IPS DF 4.7 (cell line): ENCODE measurements at regions not wholly inside any gene's neighbourhood (a gene's known extent, or its start where the extent isn't known, plus 50 kb on each side); places are given as distances from the start of the nearest gene placed in this dataset.

Experiments
- DNase-seq: peaks from one replicate; pipeline ENCODE4 v3.0.0-alpha.2; 2013; ENCODE audit warnings: low spot score; ENCODE audit errors: extremely low read depth

GRCh38 chr6:82645536-82646230 lies 282.1 kb downstream of the TPBG start:
- no peak for DNase-seq

GRCh38 chr6:82646231-82646615 lies 282.6 kb downstream of the TPBG start:
- no peak for DNase-seq

DNA sequence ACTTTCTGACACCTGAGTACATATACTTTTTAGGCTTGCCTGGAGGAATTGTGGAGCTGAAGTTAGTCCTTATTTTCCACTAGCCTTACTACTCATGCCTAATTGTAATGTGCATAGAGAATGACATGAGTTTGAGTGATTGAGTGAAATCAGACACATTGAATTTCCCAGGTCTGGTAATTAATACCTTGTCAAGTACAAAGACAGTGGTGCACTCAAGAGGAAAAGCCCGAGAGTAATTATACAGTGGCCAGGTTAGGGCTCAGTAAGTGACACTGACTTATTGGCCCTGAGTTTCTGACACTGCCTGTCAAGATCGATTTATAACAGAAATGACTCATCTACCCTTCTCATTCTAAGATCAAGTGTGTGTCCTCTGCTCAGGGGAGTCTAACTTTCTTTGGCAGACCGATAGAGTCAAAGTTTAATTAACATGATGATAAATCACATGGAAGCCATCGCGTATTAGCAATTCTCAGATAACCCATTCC lies 288.3 kb downstream of the TPBG start:
- no peak for DNase-seq

GRCh38 chr6:82679232-82679631 lies 315.6 kb downstream of the TPBG start:
- no peak for DNase-seq

- no peak for DNase-seq
Observed at GRCh38 chr6:82680192-82680591, 316.6 kb downstream of the TPBG start.

GRCh38 chr6:82681119-82681714 lies 317.6 kb downstream of the TPBG start:
- DNase-seq, result no peak

DNA sequence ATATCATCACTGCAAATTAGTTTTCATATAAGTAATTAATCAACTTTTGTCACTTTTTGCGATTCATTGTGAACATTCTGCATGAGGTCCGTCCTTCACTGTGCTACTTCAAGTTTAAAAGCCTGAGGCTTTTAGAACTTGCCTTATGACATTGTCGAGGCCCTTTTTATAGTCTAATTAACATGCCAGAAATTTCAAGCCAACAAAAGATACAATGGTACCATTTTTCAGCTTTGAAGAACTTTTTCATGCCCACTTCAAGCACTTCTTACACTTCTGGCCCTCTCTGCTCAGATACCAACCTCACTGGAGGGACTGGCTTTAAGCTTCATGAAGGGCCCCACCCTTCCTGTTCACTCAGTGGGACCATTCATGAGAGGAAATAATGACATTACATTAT lies 323.1 kb downstream of the TPBG start:
- no peak for DNase-seq

- no peak for DNase-seq
Observed at GRCh38 chr6:82687855-82688254, 324.2 kb downstream of the TPBG start.

GRCh38 chr6:82690283-82690682 lies 326.7 kb downstream of the TPBG start:
- no peak for DNase-seq

DNA sequence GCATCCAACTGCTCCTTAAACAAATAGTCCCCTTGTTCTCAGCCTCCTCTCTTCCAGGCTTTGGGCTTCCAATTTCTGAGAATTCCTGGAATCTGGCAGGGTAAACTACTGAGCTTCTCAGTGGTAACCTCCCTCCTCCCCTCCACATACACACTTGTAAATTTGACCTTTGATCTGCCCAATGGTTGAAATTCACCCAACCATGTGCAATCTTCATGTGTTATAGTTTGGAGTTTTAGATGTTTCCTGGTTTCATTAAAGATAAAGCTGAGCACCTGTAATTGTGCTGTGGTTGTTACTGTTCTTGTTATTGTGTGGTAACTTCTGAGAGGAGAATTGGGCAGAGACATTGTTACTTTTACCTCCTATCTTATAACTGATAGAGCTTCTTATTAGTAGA lies 328.4 kb downstream of the TPBG start:
- DNase-seq, result no peak

DNA sequence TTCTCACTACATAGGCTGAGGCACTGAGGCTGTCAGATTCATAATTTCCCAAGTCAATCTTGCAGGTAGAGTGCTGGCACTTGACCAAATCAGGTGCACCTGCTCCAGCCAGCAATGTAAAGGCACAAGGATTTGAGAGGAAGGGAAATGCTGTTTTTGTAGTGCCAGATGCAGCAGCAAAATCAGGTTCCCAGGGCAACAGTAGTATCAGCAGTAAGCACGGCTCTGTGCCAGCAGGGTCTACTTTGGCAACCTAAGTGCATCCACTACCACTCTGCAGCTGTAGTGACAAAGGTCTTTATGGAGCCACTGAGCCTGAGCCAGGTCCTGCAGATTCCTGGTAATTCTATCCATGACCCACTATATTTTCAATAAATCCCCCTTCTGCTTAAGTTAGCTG lies 329.5 kb downstream of the TPBG start:
- no peak for DNase-seq

DNA sequence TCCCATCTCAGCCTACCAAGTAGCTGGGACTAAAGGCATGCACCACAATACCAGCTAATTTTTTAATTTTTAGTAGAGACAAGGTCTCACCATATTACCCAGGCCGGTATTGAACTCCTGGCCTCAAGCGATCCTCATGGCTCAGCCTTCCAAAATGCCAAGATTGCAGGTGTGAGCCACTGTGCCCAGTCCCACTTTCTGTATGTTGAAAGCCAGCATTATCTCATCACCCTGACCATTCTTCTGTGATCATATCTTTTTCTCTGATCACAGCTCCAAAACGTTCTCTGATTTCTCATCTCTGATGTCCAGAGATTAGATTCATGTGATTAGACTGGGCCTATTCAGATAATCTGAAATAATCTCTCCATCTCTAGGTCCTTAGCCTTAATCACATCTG lies 337.7 kb downstream of the TPBG start:
- DNase-seq, result no peak

DNA sequence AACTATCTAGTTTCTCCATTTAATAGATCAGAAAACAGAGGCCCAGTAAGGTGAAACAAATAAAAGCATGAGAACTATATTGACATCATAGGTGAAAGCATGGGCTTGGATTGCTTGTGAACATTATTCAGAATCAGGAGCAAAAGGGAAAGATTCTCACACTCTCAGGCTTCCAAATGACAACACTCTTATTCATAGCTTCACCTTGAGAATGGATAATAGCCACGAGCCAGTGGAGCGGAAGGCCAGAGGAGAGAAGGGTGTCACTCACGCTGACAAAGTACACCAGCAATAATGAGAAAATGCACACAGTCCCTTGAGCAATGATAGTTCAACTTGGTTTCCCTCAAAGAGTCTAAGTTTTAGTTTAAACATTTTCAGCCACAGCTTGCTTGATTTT lies 339.0 kb downstream of the TPBG start:
- no peak for DNase-seq

DNA sequence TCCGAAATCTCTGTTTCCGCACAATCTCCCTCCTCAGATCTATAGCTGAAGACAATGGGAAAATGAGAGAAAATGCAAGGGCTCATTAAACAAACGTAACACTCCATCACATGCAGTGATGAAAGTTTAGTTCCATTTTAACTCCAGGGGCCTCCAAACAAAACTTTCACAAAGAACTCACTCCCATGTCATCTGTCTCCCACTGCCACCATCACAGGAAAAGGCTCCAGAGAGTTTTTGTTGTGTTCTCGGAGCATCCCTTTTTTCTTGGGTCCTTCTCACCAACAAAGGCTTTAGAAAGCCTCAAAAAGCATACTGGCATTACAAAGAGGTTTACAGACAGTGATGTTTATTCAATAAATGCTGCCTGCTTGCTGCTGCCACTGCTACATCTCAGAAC lies 339.6 kb downstream of the TPBG start:
- DNase-seq, result no peak

DNA sequence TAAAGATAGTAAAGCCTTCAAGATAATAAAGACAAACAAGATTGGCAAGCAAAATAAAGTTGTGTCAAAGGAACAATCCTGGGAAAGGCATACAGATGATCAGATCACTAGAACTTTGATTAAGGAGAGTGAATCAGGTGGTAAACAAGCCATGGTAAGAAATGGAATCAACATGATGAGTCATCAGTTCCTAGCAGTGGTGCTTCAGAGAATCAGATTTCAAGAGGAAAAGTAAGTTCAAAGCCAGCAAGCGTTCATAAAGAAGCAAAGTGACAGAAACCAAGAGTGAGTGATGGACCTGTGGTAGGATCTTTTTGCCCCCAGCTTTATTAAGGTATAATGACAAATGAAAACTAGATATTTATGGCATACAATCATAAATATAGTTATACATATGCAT lies 340.4 kb downstream of the TPBG start:
- DNase-seq, result no peak

- DNase-seq, result no peak
Observed at GRCh38 chr6:82705579-82705978, 342.0 kb downstream of the TPBG start.

- no peak for DNase-seq
Observed at GRCh38 chr6:82711105-82711827, 347.6 kb downstream of the TPBG start.

DNA sequence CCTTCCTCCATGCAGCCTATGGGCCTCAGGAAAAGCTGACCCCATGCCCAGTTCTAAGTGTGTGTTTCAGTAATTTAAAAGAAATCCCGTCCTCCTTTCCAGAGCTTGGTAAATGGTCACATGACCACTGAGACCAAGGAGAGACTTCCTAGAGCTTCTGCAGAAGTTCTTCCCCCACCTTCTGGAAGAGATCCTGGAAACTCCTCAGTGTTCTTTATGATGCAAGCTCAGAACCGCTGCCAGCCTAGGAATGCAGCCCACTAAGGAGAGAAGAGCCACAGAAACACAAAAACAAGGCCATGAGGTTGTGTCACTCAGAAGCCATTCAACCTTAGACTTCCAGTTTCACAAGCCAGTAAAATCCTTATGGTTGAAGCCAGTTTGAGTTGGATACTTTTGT lies 348.4 kb downstream of the TPBG start:
- no peak for DNase-seq

DNA sequence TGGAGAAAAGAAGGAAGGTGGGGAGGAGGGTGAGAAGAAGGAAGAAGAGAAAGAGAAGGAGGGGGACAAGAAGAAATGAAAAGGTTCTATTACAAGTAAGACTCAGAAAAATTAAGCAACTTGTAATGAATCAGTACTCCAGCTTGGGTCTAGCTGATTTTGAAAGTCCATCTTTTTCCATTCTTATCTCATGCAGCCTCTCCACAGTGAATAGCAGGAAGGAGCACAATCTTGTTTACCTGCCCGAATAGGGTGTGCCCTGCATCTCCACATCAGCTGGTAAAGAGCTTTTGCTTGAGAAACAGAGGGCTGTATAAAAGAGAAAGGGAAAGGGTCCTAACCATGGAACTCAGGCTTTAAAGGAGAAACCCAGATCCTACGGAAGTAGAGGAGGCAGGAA lies 348.8 kb downstream of the TPBG start:
- no peak for DNase-seq

- DNase-seq, result no peak
Observed at GRCh38 chr6:82712826-82713225, 349.2 kb downstream of the TPBG start.

DNA sequence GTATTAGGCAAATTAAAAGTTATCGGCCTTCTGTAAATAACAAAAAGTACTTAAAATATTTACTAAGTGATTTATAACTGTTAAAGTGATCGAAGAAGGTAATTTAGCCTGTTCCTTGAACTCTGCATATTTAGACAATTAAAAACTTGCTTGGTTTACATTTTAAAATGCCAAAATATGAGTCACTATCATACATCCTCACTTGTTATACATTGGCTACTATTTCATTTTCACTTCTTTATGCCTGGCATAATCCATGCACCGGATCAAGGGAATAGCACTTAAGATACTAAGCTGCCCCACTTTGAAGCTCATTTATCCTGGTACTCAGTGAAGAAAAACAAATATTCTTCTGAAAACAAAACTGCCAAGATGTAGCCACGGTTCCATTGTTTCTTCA lies 344.6 kb downstream of the UBE3D start:
- DNase-seq, result no peak

DNA sequence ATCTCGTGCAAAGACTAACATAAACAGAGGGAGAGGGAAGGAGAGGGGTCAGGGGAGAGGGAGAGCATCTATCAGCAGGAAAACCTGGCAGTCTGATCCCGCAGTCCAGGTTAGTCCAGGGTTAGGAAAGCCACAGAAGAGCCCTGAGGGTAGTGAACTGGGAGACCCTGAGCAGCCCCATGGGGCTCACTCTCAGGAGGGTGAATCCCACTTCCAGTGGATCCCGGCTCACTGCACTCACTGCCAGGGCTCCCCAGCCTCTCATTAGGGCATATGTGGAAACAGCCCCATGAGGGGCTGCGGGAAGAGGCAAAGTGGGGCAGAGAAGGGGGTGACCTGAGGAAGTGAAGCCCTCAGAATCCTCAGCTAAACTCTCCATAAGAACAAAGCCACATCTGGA lies 329.9 kb downstream of the UBE3D start:
- DNase-seq, result no peak

DNA sequence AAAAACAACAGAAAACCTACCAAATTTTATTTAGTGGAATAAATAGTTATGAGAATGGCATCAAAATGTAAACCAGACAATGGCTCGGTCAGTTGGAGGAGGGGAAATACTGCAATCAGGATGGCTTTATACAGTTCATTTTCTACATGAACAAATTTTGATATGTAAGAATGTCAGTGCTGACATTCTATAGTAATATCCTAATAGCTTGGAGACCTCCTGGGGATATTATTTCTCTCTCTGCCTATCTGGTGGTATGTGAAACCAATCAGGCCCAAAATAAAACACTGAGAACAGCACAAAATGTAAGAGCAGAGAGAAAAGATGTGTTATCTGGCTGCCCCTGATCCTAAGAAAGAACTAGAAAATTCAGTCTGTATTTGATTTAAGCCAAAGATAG lies 327.7 kb downstream of the UBE3D start:
- DNase-seq, result no peak
